Testis (tissue), 2 donors: ENCODE measurements at regions not wholly inside any gene's neighbourhood (a gene's known extent, or its start where the extent isn't known, plus 50 kb on each side); places are given as distances from the start of the nearest gene placed in this dataset.

Experiments used
- CTCF ChIP-seq, 3 experiments: fragments of 450-650 bp in 2 of 3; fragments of 200-600 bp in 1 of 3; sonication (generic) in 1 of 3; IDR thresholded peaks; one replicate each; pipeline ENCODE4 v1.5.1; 2016 to 2019; ENCODE audit warnings: antibody characterized with exemption in 3 of 3, mild to moderate bottlenecking in 2 of 3, moderate library complexity in 1 of 3
- POLR2A ChIP-seq: fragments of 450-650 bp; IDR thresholded peaks from one replicate; pipeline ENCODE4 v1.6.1; 2017; ENCODE audit warnings: antibody characterized with exemption, mild to moderate bottlenecking, moderate library complexity

DNA sequence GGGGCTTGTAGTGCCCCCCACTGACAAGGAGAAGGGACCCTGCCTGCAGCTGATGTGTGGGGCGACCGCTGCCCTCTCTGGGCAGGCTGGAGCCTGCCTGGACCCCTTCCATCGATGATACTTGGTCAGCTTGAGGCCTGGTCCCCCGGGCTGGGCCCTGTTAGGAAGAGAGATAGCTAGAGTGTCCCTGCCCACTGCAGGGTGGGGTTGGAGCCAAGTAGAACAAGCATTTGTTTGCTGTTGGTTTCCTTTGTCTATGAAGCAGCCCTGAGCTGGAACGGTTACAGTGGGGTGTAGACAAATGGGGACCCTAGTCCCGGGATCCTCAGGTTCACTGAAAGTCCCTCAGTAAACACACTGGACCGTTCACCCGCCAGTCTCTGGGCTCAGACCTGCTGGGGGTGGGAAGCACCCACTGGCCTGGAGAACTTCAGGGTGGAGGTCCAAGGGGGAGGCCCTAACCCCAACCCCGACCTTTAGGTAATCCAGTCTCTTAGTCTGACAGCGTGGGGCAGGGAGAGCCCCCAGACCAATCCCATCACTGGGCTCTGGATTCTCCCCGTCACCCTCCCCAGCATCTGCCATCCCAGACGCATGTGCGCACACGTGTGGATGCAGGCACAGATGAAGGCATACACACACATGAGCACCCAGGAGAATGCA lies 204.8 kb upstream of the ZNF536 start:
- TF ChIP-seq CTCF (IDR thresholded peaks at IDR 0.05) (no peak), POLR2A (no peak)
